RWPE1 (cell line): ENCODE measurements at regions not wholly inside any gene's neighbourhood (a gene's known extent, or its start where the extent isn't known, plus 50 kb on each side); places are given as distances from the start of the nearest gene placed in this dataset.

ENCODE experiments used
- CTCF ChIA-PET: fragments of 350-600 bp; sonication (Branson Sonifier 250); formaldehyde crosslinking; extraction: SDS; loops from one replicate; lab custom pipeline; 2021; lab: Yijun Ruan, JAX
- POLR2A ChIA-PET: fragments of 400-600 bp; formaldehyde crosslinking; extraction: SDS; loops from one replicate; lab custom pipeline; 2020; ENCODE audit warnings: antibody characterized with exemption; ENCODE audit not compliant: low non-redundant PET; lab: Yijun Ruan, JAX
- DNase-seq: peaks from one replicate; pipeline ENCODE4 v3.0.0; 2012; ENCODE audit warnings: low spot score
- H3K27ac ChIP-seq: fragments of 450-650 bp; 2 replicates; pipeline ENCODE4 v1.5.1; 2017
- CTCF ChIP-seq: fragments of 450-650 bp; conservative IDR thresholded peaks from 2 replicates; pipeline ENCODE4 v1.5.1; 2017; ENCODE audit warnings: low read depth, mild to moderate bottlenecking

GRCh38 chr14:65192686-65193085, 90.4 kb upstream of the MAX start:
- ChIA-PET CTCF (no interaction called here), POLR2A (no interaction called here)
- TF ChIP-seq CTCF, result no peak
- no peak overlapping the region for H3K27ac ChIP-seq
- DNase-seq, result no peak

- no peak for DNase-seq
- POLR2A ChIA-PET, result no interaction called here
- TF ChIP-seq CTCF, result no peak
- no peak overlapping the region for H3K27ac ChIP-seq
- CTCF ChIA-PET, result no interaction called here
These were observed 91.7 kb upstream of the MAX start for GRCh38 chr14:65193916-65194590.

GRCh38 chr14:65195042-65195719, 92.9 kb upstream of the MAX start:
- no peak for TF ChIP-seq CTCF
- no peak overlapping the region for H3K27ac ChIP-seq
- POLR2A ChIA-PET, result no interaction called here
- CTCF ChIA-PET, result no interaction called here
- no peak for DNase-seq

GRCh38 chr14:65198346-65198745, 96.0 kb upstream of the MAX start:
- DNase-seq, result no peak
- CTCF ChIA-PET, result no interaction called here
- H3K27ac ChIP-seq, result no peak overlapping the region
- TF ChIP-seq CTCF, result no peak
- POLR2A ChIA-PET, result no interaction called here

- no peak overlapping the region for H3K27ac ChIP-seq
- DNase-seq, result no peak
- POLR2A ChIA-PET, result no interaction called here
- CTCF ChIA-PET, result no interaction called here
- no peak for TF ChIP-seq CTCF
These were observed 98.1 kb upstream of the MAX start for GRCh38 chr14:65200454-65200853.

GRCh38 chr14:65203574-65203973, 101.3 kb upstream of the MAX start:
- ChIA-PET POLR2A (no interaction called here), CTCF (no interaction called here)
- H3K27ac ChIP-seq, result no peak overlapping the region
- no peak for DNase-seq
- TF ChIP-seq CTCF, result no peak
